A549 (cell line): ENCODE measurements at regions not wholly inside any gene's neighbourhood (a gene's known extent, or its start where the extent isn't known, plus 50 kb on each side); places are given as distances from the start of the nearest gene placed in this dataset.

Experiments used
- EP300 ChIP-seq, 2 experiments: fragments of >200 bp; sonication (Bioruptor Twin); formaldehyde crosslinking; IDR thresholded peaks; 2 replicates in 1 of 2; 3 replicates in 1 of 2; pipeline ENCODE4 v1.6.1; 2016 to 2017
- FOSB ChIP-seq: fragments of 250-450 bp; sonication (Bioruptor Pico); IDR thresholded peaks from 2 replicates; pipeline ENCODE4 v1.5.0; 2020; ENCODE audit warnings: mild to moderate bottlenecking, moderate library complexity
- JUNB ChIP-seq: fragments of >200 bp; sonication (Bioruptor Twin); formaldehyde crosslinking; IDR thresholded peaks from 2 replicates; pipeline ENCODE4 v1.6.1; 2016
- KDM1A ChIP-seq: fragments of 200-600 bp; sonication (generic); IDR thresholded peaks from 2 replicates; pipeline ENCODE4 v1.6.1; 2016; ENCODE audit warnings: low read depth, mild to moderate bottlenecking
- POLR2AphosphoS2 ChIP-seq: conservative IDR thresholded peaks from 2 replicates; pipeline ENCODE4 v1.6.1; 2012; ENCODE audit warnings: low read length, improper control_type of control experiment, inconsistent platforms
- TF ChIP-seq, protein P1 (sequence below): fragments of >200 bp; sonication (Bioruptor Twin); formaldehyde crosslinking; IDR thresholded peaks from 3 replicates; pipeline ENCODE4 v1.5.1; 2016
- TF ChIP-seq, protein P2 (sequence below): fragments of 450-650 bp; IDR thresholded peaks from 2 replicates; pipeline ENCODE4 v1.6.1; 2014; ENCODE audit warnings: antibody characterized with exemption

DNA sequence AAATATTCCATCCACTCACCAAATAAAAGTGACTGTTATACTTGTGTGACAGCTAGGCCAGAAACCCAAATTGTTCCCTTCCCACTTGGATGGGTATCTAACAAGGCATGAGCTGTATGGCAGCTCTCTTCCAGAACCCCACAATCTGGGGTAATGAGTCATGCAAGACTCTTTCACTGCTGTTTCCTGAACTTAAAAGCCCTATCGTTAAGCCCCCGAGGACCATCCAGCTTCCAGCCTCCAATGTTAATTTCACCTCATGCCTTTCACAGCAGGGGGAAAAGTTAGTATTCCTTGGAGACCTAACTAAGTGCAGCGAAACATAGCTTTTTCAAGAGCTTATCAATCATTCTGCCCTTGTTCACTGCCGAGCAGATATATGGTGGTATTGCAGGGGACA lies 368.6 kb upstream of the HSFY2 start:
- TF ChIP-seq FOSB (CRISPR knock-in tag) = no peak
- no peak for TF ChIP-seq POLR2AphosphoS2
- TF ChIP-seq JUNB = no peak
- TF ChIP-seq, protein P1, sequence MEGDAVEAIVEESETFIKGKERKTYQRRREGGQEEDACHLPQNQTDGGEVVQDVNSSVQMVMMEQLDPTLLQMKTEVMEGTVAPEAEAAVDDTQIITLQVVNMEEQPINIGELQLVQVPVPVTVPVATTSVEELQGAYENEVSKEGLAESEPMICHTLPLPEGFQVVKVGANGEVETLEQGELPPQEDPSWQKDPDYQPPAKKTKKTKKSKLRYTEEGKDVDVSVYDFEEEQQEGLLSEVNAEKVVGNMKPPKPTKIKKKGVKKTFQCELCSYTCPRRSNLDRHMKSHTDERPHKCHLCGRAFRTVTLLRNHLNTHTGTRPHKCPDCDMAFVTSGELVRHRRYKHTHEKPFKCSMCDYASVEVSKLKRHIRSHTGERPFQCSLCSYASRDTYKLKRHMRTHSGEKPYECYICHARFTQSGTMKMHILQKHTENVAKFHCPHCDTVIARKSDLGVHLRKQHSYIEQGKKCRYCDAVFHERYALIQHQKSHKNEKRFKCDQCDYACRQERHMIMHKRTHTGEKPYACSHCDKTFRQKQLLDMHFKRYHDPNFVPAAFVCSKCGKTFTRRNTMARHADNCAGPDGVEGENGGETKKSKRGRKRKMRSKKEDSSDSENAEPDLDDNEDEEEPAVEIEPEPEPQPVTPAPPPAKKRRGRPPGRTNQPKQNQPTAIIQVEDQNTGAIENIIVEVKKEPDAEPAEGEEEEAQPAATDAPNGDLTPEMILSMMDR = no peak
- TF ChIP-seq, protein P2, sequence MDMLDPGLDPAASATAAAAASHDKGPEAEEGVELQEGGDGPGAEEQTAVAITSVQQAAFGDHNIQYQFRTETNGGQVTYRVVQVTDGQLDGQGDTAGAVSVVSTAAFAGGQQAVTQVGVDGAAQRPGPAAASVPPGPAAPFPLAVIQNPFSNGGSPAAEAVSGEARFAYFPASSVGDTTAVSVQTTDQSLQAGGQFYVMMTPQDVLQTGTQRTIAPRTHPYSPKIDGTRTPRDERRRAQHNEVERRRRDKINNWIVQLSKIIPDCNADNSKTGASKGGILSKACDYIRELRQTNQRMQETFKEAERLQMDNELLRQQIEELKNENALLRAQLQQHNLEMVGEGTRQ = no peak
- no peak for TF ChIP-seq EP300 (IDR thresholded peaks at IDR 0.05)
- no peak for TF ChIP-seq KDM1A
